ENCODE measurements at regions not wholly inside any gene's neighbourhood (a gene's known extent, or its start where the extent isn't known, plus 50 kb on each side); places are given as distances from the start of the nearest gene placed in this dataset.

- DNase-seq (ENCODE audit: low spot score in 2 of 2), result no peak
- TF ChIP-seq CTCF (IDR thresholded peaks at IDR 0.05), result no peak
Measured at GRCh38 chr6:120735641-120736040, 598.6 kb downstream of the TBC1D32 start.

DNA sequence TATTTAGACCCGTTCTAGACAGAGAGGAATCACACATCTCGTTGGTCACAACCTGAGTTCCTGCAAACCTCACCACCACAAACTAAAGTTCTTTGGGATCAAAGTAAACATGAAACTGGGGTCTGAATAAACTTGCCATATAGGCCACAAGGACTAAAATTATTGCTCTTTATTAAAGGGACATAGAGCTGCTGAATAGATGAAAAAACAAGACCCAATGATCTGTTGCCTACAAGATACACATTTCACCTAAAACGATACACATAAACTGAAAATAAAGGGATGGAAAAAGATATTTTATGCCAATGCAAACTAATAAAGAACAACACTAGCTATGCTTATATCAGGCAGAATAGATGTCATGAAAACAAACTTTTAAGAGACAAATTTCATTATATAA, 623.0 kb downstream of the TBC1D32 start:
- Histone ChIP-seq H3K9me3 (peaks cover 4% of the 10 kb centered on the region in 2 donors), H3K36me3 (no peaks in the 10 kb centered on the region), H3K4me3 (no peak overlapping the region), H3K27ac (no peak overlapping the region), H3K27me3 (no peaks in the 10 kb centered on the region), H3K4me1 (no peaks in the 10 kb centered on the region)
- no peak for TF ChIP-seq CTCF (IDR thresholded peaks at IDR 0.05)
- intact Hi-C loops (cut with DNase I), result no loop called here
- DNase-seq (ENCODE audit: low spot score in 2 of 2), result no peak

More at GRCh38 chr6:120735641-120736040, 598.6 kb downstream of the TBC1D32 start:
- intact Hi-C loops (cut with DNase I), result no loop called here
- Histone ChIP-seq H3K27me3 (no peaks in the 10 kb centered on the region), H3K9me3 (no peaks in the 10 kb centered on the region), H3K4me3 (no peak overlapping the region), H3K36me3 (no peaks in the 10 kb centered on the region), H3K4me1 (no peaks in the 10 kb centered on the region), H3K27ac (no peak overlapping the region)

GRCh38 chr6:120700001-120700400, 634.3 kb downstream of the TBC1D32 start:
- Histone ChIP-seq H3K9me3 (no peaks in the 10 kb centered on the region), H3K27me3 (no peaks in the 10 kb centered on the region), H3K4me3 (no peak overlapping the region), H3K27ac (no peak overlapping the region), H3K36me3 (no peaks in the 10 kb centered on the region), H3K4me1 (no peaks in the 10 kb centered on the region)
- no peak for DNase-seq (ENCODE audit: low spot score in 2 of 2)
- intact Hi-C loops (cut with DNase I), result no loop called here
- TF ChIP-seq CTCF (IDR thresholded peaks at IDR 0.05), result no peak

DNA sequence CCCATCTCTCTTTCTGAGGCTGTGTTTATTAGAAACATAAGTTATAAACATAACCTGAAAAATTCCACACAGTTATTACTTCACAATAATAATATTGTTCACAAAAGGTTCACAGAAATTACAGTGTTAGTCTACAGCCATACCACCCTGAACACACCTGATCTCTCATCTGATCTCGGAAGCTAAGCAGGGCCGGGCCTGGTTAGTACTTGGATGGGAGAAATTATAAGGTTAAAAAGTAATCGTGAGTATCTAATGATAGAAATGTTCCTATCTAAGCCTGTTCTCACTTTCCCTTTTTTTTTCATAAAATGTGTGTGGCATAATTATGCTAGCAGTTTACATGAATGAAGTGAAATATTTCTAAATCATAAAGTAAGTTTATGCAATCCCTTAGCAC, 647.8 kb downstream of the TBC1D32 start:
- H3K4me3 ChIP-seq, result no peak overlapping the region
- no peaks in the 10 kb centered on the region for H3K4me1 ChIP-seq
- no peak for DNase-seq (ENCODE audit: low spot score in 2 of 2)
- no peak overlapping the region for H3K27ac ChIP-seq
- no peak for TF ChIP-seq CTCF (IDR thresholded peaks at IDR 0.05)
- no peaks in the 10 kb centered on the region for H3K36me3 ChIP-seq
- intact Hi-C loops (cut with DNase I), result no loop called here
- H3K27me3 ChIP-seq, result no peaks in the 10 kb centered on the region
- H3K9me3 ChIP-seq, result no peaks in the 10 kb centered on the region

- H3K27me3 ChIP-seq, result no peaks in the 10 kb centered on the region
- DNase-seq (ENCODE audit: low spot score in 2 of 2), result no peak
- intact Hi-C loops (cut with DNase I), result no loop called here
- TF ChIP-seq CTCF (IDR thresholded peaks at IDR 0.05), result no peak
- no peaks in the 10 kb centered on the region for H3K4me1 ChIP-seq
- no peaks in the 10 kb centered on the region for H3K9me3 ChIP-seq
- no peaks in the 10 kb centered on the region for H3K36me3 ChIP-seq
- no peak overlapping the region for H3K4me3 ChIP-seq
- no peak overlapping the region for H3K27ac ChIP-seq
Measured at GRCh38 chr6:120682145-120682544, 652.1 kb downstream of the TBC1D32 start.

DNA sequence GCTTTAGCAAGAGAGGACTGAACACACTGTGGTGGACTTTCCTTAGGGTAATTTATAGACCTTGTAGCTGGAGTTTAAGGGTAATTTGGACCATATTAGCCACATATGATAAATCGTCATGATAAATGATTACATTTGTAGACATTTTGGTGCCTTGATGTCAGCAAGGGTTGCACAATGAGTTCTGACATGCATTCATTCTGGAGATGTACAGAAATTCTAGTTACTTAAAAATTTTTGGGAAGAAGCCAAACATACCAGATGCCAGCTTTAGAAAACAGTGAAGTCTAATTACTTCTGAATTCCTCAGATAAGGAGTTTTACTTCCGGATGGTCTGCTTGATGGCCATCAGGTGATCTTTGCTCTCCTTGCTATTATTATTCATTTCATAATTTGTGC, 653.1 kb downstream of the TBC1D32 start:
- no peak for DNase-seq (ENCODE audit: low spot score in 2 of 2)
- Histone ChIP-seq H3K27me3 (no peaks in the 10 kb centered on the region), H3K9me3 (no peaks in the 10 kb centered on the region), H3K36me3 (no peaks in the 10 kb centered on the region), H3K4me3 (no peak overlapping the region), H3K4me1 (no peaks in the 10 kb centered on the region), H3K27ac (no peak overlapping the region)
- intact Hi-C loops (cut with DNase I), result no loop called here
- no peak for TF ChIP-seq CTCF (IDR thresholded peaks at IDR 0.05)

Data from ascending aorta (tissue), 2 donors.